B cell (primary cell): ENCODE measurements at regions not wholly inside any gene's neighbourhood (a gene's known extent, or its start where the extent isn't known, plus 50 kb on each side); places are given as distances from the start of the nearest gene placed in this dataset.

Experiments used
- ATAC-seq: fragments of 200-7000 bp; cut with Tn5 transposase; one replicate; pipeline ENCODE4 v1.10.0; 2021; ENCODE audit warnings: low read depth, mild to moderate bottlenecking, moderate number of reproducible peaks, moderate library complexity
- CTCF ChIA-PET: fragments of 350-600 bp; sonication (Branson Sonifier 250); formaldehyde crosslinking; loops from one replicate; lab custom pipeline; 2021; ENCODE audit warnings: antibody characterized with exemption, inconsistent platforms; lab: Charles Lee
- POLR2A ChIA-PET: fragments of 350-600 bp; sonication (Branson Sonifier 250); formaldehyde crosslinking; loops from one replicate; lab custom pipeline; 2021; ENCODE audit warnings: antibody characterized with exemption; lab: Charles Lee
- DNase-seq: peaks from one replicate; pipeline ENCODE4 v3.0.0; 2013
- H2AFZ ChIP-seq: 2 replicates; pipeline ENCODE4 v1.6.1; 2012; ENCODE audit warnings: mild to moderate bottlenecking, low read depth, low read length; ENCODE audit not compliant: insufficient read depth, poor library complexity, severe bottlenecking
- H3K27ac ChIP-seq, 2 donors: 1 replicate in 1 of 2; 2 replicates in 1 of 2; pipeline ENCODE4 v1.5.1; 2012 to 2013; ENCODE audit warnings: low read length in 2 of 2, mild to moderate bottlenecking in 2 of 2, moderate library complexity in 1 of 2
- H3K27me3 ChIP-seq, 4 experiments: fragments of 200-600 bp in 1 of 4; sonication (generic) in 1 of 4; replicated peaks in 1 of 4; 1 replicate in 2 of 4; 2 replicates in 2 of 4; pipeline versions ENCODE4 v1.6.1 to v1.7.0; 2013 to 2016; ENCODE audit warnings: low read length in 3 of 4, mild to moderate bottlenecking in 2 of 4, mixed read lengths in 1 of 4, moderate library complexity in 1 of 4; ENCODE audit not compliant: insufficient read depth in 4 of 4, control insufficient read depth in 3 of 4; ENCODE audit errors: control extremely low read depth in 1 of 4
- H3K36me3 ChIP-seq, 2 experiments: replicated peaks in 1 of 2; 1 replicate in 1 of 2; 2 replicates in 1 of 2; pipeline versions ENCODE4 v1.6.1 to v1.7.1; 2013; ENCODE audit warnings: low read length in 1 of 2; ENCODE audit not compliant: insufficient read depth in 2 of 2, control insufficient read depth in 1 of 2; ENCODE audit errors: control extremely low read depth in 1 of 2, extremely low read depth in 1 of 2
- H3K4me1 ChIP-seq, 2 donors: fragments of 200-600 bp in 1 of 2; sonication (generic) in 1 of 2; 1 replicate in 1 of 2; 2 replicates in 1 of 2; pipeline versions ENCODE4 v1.5.1 to v1.6.1; 2013 to 2017; ENCODE audit warnings: low read length in 2 of 2; ENCODE audit not compliant: control insufficient read depth in 2 of 2, insufficient read depth in 2 of 2
- H3K4me2 ChIP-seq: replicated peaks from 2 replicates; pipeline ENCODE3; 2012; ENCODE audit warnings: mild to moderate bottlenecking, low read depth, low read length; ENCODE audit not compliant: poor library complexity, severe bottlenecking
- H3K4me3 ChIP-seq, 5 experiments: fragments of 200-600 bp in 1 of 5; sonication (generic) in 1 of 5; 1 replicate in 3 of 5; 2 replicates in 2 of 5; pipeline versions ENCODE4 v1.5.1 to v1.7.0; 2011 to 2016; ENCODE audit warnings: low read length in 4 of 5, mild to moderate bottlenecking in 4 of 5, low read depth in 2 of 5, control low read depth in 1 of 5, moderate library complexity in 1 of 5; ENCODE audit not compliant: insufficient read depth in 1 of 5; ENCODE audit errors: control extremely low read depth in 1 of 5, extremely low read depth in 1 of 5
- H3K79me2 ChIP-seq: fragments of 200-600 bp; sonication (generic); one replicate; pipeline ENCODE4 v1.6.0; 2016; ENCODE audit warnings: low read length; ENCODE audit not compliant: control insufficient read depth, insufficient read depth
- H3K9ac ChIP-seq: fragments of 200-600 bp; sonication (generic); 2 replicates; pipeline ENCODE4 v1.6.1; 2017; ENCODE audit warnings: mild to moderate bottlenecking, low read length, moderate library complexity
- H3K9me3 ChIP-seq, 3 donors: one replicate each; pipeline versions ENCODE4 v1.6.1 to v1.7.1; 2013; ENCODE audit warnings: low read length in 2 of 3; ENCODE audit not compliant: control insufficient read depth in 2 of 3, insufficient read depth in 1 of 3; ENCODE audit errors: control extremely low read depth in 1 of 3
- H4K20me1 ChIP-seq: 2 replicates; pipeline ENCODE4 v1.6.0; 2012; ENCODE audit warnings: mild to moderate bottlenecking, low read length; ENCODE audit not compliant: insufficient read depth, control insufficient read depth, poor library complexity, severe bottlenecking
- H3K27ac Mint-ChIP-seq: one replicate; pipeline ENCODE4 v1.8.0; 2021; ENCODE audit warnings: mixed read lengths
- H3K27me3 Mint-ChIP-seq: one replicate; pipeline ENCODE4 v1.8.0; 2021; ENCODE audit warnings: mixed read lengths
- H3K4me1 Mint-ChIP-seq: one replicate; pipeline ENCODE4 v1.8.0; 2021; ENCODE audit warnings: mixed read lengths
- H3K4me3 Mint-ChIP-seq: one replicate; pipeline ENCODE4 v1.8.0; 2021; ENCODE audit warnings: mixed read lengths
- H3K9me3 Mint-ChIP-seq: one replicate; pipeline ENCODE4 v1.8.0; 2022; ENCODE audit warnings: mixed read lengths; ENCODE audit not compliant: insufficient read depth
- CTCF ChIP-seq: fragments of 200-600 bp; IDR thresholded peaks from one replicate; pipeline ENCODE4 v1.8.0; 2022; ENCODE audit warnings: antibody characterized with exemption, mild to moderate bottlenecking
- EZH2 ChIP-seq: IDR thresholded peaks from 2 replicates; pipeline ENCODE4 v1.6.1; 2012; ENCODE audit warnings: borderline replicate concordance, low read depth, mild to moderate bottlenecking, moderate library complexity, low read length; ENCODE audit not compliant: insufficient read depth, poor library complexity, severe bottlenecking
- WGBS: methylation state at CpG from one replicate; pipeline ENCODE4 v1.1.5; 2013; ENCODE audit warnings: missing lambda C conversion rate; ENCODE audit not compliant: insufficient coverage; 5-methylcytosine and 5-hydroxymethylcytosine counted together
- intact Hi-C: fragments of 100-400 bp; cut with micrococcal nuclease; formaldehyde crosslinking; loops from one replicate; pipeline ENCODE4 v1.10.0; 2022

- H3K27ac Mint-ChIP-seq = no peak overlapping the region
- no peaks in the 10 kb centered on the region for H4K20me1 ChIP-seq
- no peaks in the 10 kb centered on the region for H3K36me3 ChIP-seq
- intact Hi-C loops = no loop called here
- H3K4me3 Mint-ChIP-seq = no peak overlapping the region
- TF ChIP-seq EZH2 = no peak
- no peak for TF ChIP-seq CTCF
- H3K4me3 ChIP-seq = no peak overlapping the region
- whole genome bisulfite sequencing = 100% methylated on average over 1 of the region's 4 CpGs
- H3K27me3 Mint-ChIP-seq = no peaks in the 10 kb centered on the region
- peaks cover 0 to 4% (median 0%) of the 10 kb centered on the region in 3 donors for H3K9me3 ChIP-seq
- H3K79me2 ChIP-seq = no peaks in the 10 kb centered on the region
- POLR2A ChIA-PET = no interaction called here
- H3K27me3 ChIP-seq = no peaks in the 10 kb centered on the region
- no peak overlapping the region for H3K27ac ChIP-seq
- no peak overlapping the region for H3K9ac ChIP-seq
- no peak overlapping the region for H2AFZ ChIP-seq
- no peaks in the 10 kb centered on the region for H3K4me1 Mint-ChIP-seq
- peaks cover 4% of the 10 kb centered on the region for H3K9me3 Mint-ChIP-seq
- no peak for ATAC-seq
- H3K4me1 ChIP-seq = no peaks in the 10 kb centered on the region
- H3K4me2 ChIP-seq = no peak overlapping the region
- CTCF ChIA-PET = no interaction called here
- no peak for DNase-seq
These were observed 695.8 kb downstream of the TYW1 start for GRCh38 chr7:67692425-67692824.

- Histone ChIP-seq H2AFZ (no peak overlapping the region), H3K27ac (no peak overlapping the region), H3K9me3 (peaks cover 0 to 10% (median 0%) of the 10 kb centered on the region in 3 donors), H3K4me1 (no peaks in the 10 kb centered on the region), H3K4me2 (no peak overlapping the region), H3K79me2 (no peaks in the 10 kb centered on the region), H3K27me3 (no peaks in the 10 kb centered on the region), H3K36me3 (no peaks in the 10 kb centered on the region), H3K9ac (no peak overlapping the region), H3K4me3 (no peak overlapping the region), H4K20me1 (no peaks in the 10 kb centered on the region)
- TF ChIP-seq EZH2 = no peak
- TF ChIP-seq CTCF = no peak
- 92% methylated on average over 2 of the region's 5 CpGs for WGBS
- ATAC-seq (no peak), DNase-seq (no peak)
- intact Hi-C loops = no loop called here
- Mint-ChIP-seq H3K27me3 (no peaks in the 10 kb centered on the region), H3K4me3 (no peak overlapping the region), H3K4me1 (no peaks in the 10 kb centered on the region), H3K9me3 (peaks cover 9% of the 10 kb centered on the region), H3K27ac (no peak overlapping the region)
- POLR2A ChIA-PET = no interaction called here
- CTCF ChIA-PET = no interaction called here
These were observed 699.5 kb downstream of the TYW1 start for GRCh38 chr7:67696124-67696523.
